ENCODE measurements at regions not wholly inside any gene's neighbourhood (a gene's known extent, or its start where the extent isn't known, plus 50 kb on each side); places are given as distances from the start of the nearest gene placed in this dataset.

DNA sequence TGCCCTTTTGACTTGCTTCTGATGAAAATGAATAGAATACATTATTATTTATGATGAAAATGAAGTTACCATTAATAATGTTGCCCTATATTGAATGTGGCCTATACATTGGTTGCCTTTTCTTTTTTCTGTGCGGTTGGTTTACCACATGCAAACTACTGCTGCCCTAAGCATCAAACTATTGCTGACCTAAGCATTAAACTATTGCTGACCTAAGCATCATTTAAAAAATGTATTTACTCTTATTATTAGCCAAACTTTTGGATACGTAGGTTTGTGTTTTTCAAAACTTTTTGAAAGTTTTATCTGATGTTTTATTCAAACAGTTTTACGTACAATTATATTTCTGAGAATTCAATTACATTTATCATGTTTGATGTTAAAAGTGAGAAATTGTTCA lies 76.0 kb upstream of the CDH10 start:
- H3K9me3 ChIP-seq, result peaks cover 0 to 6% of the 10 kb centered on the region in 2 donors
- intact Hi-C loops (cut with DNase I), result no loop called here
- DNase-seq (no peak), ATAC-seq (no peak)
- no peaks in the 10 kb centered on the region for H3K27me3 ChIP-seq
- no peak overlapping the region for H3K27ac ChIP-seq
- no peak overlapping the region for H3K4me3 ChIP-seq
- TF ChIP-seq, protein P1, sequence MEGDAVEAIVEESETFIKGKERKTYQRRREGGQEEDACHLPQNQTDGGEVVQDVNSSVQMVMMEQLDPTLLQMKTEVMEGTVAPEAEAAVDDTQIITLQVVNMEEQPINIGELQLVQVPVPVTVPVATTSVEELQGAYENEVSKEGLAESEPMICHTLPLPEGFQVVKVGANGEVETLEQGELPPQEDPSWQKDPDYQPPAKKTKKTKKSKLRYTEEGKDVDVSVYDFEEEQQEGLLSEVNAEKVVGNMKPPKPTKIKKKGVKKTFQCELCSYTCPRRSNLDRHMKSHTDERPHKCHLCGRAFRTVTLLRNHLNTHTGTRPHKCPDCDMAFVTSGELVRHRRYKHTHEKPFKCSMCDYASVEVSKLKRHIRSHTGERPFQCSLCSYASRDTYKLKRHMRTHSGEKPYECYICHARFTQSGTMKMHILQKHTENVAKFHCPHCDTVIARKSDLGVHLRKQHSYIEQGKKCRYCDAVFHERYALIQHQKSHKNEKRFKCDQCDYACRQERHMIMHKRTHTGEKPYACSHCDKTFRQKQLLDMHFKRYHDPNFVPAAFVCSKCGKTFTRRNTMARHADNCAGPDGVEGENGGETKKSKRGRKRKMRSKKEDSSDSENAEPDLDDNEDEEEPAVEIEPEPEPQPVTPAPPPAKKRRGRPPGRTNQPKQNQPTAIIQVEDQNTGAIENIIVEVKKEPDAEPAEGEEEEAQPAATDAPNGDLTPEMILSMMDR (IDR thresholded peaks at IDR 0.05), result no peak
- H3K36me3 ChIP-seq, result no peaks in the 10 kb centered on the region
- H3K4me1 ChIP-seq, result no peaks in the 10 kb centered on the region

DNA sequence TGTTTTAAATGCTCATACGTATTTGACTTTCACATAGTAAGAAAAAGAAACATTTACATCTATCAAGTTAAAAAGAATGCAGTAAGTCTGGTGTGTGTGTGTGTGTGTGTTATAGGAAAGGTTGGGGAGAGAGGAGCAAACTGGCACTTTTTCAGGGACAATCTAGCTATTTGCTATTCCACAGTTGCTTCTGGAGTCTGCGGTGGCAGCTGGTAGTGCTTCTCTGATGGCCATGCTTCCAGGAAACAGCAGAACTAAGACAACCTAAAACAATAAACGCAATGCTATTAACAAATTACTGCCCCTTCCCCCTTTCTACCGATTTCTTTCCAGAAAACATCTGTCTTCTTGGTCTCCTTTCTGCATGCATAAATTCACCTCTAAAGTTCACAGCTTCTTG lies 70.0 kb upstream of the CDH10 start:
- no peak overlapping the region for H3K4me3 ChIP-seq
- no peaks in the 10 kb centered on the region for H3K36me3 ChIP-seq
- H3K9me3 ChIP-seq, result no peaks in the 10 kb centered on the region
- DNase-seq (peak in 1 of 4 donors; percentile 10), ATAC-seq (no peak)
- H3K4me1 ChIP-seq, result no peaks in the 10 kb centered on the region
- intact Hi-C loops (cut with DNase I), result no loop called here
- no peak overlapping the region for H3K27ac ChIP-seq
- TF ChIP-seq, protein P1 (IDR thresholded peaks at IDR 0.05), result no peak
- no peaks in the 10 kb centered on the region for H3K27me3 ChIP-seq

DNA sequence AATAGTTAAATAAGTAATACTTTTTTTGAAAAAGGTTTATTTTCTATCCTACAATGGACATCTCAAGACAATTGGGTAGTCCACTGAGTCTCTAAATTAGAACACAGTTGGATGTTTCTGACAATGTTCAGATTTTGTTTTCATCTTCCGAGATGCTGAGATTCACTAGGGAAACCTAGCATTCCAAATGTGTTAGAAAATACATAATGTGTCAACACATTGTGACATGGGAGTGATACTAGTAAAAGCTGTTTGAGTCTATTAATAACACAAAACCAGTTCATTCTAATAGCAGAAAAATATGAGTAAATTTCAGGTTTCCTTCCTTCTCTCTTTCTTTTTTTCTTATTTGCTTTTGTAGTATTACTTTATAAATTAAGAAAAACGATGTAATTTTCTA lies 68.2 kb upstream of the CDH10 start:
- Histone ChIP-seq H3K27me3 (no peaks in the 10 kb centered on the region), H3K4me1 (no peaks in the 10 kb centered on the region), H3K36me3 (no peaks in the 10 kb centered on the region), H3K27ac (no peak overlapping the region), H3K4me3 (no peak overlapping the region), H3K9me3 (no peaks in the 10 kb centered on the region)
- TF ChIP-seq, protein P1 (IDR thresholded peaks at IDR 0.05), result no peak
- DNase-seq (no peak), ATAC-seq (no peak)
- intact Hi-C loops (cut with DNase I), result no loop called here

DNA sequence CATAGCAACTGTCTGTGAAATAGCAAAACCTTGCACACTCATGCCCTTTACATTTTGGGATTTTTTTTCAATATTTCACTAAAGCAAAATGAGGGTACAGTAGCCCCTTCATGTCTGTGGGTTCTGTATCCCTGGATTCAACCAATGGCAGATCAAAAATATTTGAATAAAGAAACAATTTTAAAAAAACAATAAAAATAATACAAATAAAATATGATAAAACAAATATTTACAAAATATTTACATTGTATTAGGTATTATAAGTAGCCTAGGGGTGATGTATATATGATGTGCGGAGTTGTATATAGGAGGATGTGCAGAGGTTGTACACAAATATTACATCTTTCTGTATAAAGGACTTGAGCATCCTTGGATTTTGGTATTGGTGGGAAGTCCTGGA lies 67.3 kb upstream of the CDH10 start:
- Histone ChIP-seq H3K4me3 (no peak overlapping the region), H3K36me3 (no peaks in the 10 kb centered on the region), H3K9me3 (no peaks in the 10 kb centered on the region), H3K27ac (no peak overlapping the region), H3K4me1 (no peaks in the 10 kb centered on the region), H3K27me3 (no peaks in the 10 kb centered on the region)
- ATAC-seq (no peak), DNase-seq (no peak)
- intact Hi-C loops (cut with DNase I), result no loop called here
- TF ChIP-seq, protein P1 (IDR thresholded peaks at IDR 0.05), result no peak

DNA sequence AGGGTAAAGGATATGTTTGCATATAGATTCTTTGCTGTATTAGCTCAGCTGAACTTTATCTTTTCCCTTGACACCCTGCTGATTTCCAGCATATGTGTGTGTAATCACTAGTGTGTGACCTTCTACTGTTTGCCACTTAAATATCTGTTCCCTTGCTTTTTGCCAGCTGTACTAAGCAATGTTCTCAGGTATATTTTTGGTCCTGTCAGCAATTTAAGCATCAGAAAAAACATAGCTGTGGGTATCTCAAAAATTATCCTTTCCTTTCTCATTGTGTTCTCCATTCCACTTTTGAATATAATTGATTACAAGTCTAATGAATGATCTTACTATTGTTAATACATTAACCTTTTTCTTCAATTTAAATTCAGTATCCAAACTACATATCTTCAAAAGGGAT lies 59.2 kb upstream of the CDH10 start:
- Histone ChIP-seq H3K27ac (no peak overlapping the region), H3K4me1 (no peaks in the 10 kb centered on the region), H3K9me3 (peaks cover 0 to 7% of the 10 kb centered on the region in 2 donors), H3K27me3 (no peaks in the 10 kb centered on the region), H3K4me3 (no peak overlapping the region), H3K36me3 (no peaks in the 10 kb centered on the region)
- TF ChIP-seq, protein P1 (IDR thresholded peaks at IDR 0.05), result no peak
- intact Hi-C loops (cut with DNase I), result no loop called here
- ATAC-seq (no peak), DNase-seq (no peak)

Measured in left lung (tissue), 4 donors.